ENCODE measurements at regions not wholly inside any gene's neighbourhood (a gene's known extent, or its start where the extent isn't known, plus 50 kb on each side); places are given as distances from the start of the nearest gene placed in this dataset.
A peak's percentile ranks its signal among the peaks of the same experiment; 100 is the strongest.

DNA sequence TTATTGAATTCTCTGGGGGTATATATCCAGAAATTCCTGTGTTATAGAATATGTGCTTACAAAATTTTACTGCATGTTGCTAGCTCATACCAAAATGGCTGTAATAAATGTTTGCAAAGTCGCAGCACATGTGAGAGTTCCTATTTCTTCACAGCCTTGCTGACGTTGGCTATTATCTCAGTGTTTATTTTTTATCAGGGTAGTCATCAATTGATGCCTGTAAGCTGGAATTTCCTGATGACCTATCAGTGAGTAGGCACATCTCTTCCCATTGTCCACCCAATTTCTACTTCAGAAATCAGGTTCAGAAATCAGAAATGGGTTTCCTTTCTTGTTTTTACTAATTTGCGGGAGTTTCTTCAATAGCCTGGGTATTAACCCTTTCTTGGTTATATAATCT lies 268.1 kb upstream of the FZD8 start:
- DNase-seq = no peak

DNA sequence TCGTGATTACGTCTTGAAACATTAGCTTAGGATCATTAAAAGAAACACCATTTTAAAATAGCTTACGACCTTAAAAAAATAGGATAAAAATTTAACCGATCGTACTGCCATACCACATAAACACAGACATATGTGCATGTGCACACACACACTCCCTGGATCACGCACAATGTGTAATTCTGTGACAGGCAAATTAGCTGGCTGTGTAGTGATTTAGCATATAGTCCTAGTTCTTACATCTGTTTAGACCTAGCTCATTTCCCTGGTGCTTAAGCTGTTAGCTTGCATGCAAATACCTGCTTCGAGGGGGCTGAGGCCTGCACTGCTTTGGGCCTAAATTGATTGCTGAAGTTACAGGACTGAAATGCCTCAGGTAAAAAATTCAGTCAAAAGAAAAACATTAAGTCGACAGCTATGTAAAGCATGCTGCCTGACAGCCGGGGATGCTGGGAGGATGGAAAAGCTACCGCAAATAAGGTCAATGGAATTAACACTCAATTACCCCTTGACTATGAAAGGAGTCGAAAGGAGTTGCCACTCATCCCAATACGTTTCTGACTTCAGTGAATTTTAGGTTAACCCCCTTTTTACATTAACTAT lies 267.1 kb upstream of the FZD8 start:
- DNase-seq = no peak

DNA sequence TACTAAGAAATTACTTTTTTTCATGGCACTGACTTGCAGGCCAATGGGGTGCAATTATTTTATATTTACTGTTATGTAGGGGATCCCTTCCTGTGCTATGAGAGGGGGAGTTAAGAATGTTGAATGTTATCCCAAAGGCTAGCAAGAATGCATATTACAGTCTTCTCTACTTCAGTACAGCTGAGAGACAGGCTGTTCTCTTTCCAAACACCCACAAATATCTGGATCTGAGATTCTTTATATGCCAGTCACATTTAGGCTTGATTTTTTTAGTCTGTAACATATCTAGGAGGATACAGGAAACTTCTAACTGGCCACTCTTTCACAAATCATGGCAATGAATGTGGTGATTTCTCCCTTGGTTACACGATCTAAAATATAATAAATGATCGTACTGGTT lies 266.4 kb upstream of the FZD8 start:
- no peak for DNase-seq

DNA sequence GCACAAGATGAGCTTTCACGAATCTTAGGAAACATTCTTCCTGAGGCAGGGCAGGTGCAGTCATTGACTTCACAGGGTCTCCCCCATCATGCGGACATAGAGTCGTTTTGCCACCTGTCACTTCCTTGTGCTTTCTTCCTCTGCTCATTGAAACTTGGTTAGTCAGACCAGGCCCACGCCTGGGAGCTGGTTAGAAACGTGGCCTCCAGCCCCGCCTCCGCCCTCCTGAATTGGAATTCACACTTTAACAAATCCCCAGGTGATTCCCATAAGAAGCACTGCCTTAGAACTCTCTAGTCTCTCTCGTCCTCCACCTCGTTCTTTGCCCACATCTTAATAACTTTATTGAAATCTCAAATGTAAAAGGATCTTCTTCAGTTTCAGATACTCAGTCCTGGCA lies 265.5 kb upstream of the FZD8 start:
- no peak for DNase-seq

DNA sequence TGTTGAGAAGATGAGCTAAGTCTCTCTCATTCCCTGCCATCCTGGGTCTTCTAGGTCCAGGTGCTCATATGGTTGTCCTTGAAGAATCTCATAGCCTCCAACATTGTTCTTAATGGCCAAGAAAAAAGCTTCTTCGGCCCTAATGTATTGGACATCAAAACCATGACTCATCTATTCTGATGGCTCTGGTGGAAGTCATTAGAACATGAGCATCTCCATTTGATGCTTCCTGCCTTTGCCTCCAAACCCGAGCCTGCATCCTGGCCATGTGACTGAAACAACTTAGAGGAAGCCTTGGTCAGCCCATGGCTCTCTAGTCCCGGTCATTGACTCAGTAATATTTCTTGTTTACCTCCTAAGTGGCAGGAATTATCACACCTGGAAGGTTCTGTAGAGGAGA lies 264.1 kb upstream of the FZD8 start:
- no peak for DNase-seq

DNA sequence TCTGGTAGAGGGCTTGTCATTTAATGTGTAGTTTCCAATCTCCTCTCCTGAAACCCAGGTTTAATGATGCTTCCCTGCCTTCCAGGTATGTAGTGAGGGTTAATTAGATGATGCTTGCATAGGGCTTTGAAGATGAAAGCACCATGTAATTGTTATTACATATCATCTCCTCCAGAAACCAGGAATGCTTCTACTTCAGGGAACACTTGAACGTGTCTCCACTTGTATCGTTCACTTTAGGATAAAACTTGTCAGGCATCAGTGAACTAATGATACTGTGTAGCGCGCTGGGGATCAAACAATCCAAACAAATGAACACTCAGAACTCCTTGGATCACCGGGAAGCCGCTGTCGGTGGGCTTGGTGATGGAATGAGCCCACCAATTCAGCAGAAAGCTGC lies 260.9 kb upstream of the FZD8 start:
- no peak for DNase-seq

DNA sequence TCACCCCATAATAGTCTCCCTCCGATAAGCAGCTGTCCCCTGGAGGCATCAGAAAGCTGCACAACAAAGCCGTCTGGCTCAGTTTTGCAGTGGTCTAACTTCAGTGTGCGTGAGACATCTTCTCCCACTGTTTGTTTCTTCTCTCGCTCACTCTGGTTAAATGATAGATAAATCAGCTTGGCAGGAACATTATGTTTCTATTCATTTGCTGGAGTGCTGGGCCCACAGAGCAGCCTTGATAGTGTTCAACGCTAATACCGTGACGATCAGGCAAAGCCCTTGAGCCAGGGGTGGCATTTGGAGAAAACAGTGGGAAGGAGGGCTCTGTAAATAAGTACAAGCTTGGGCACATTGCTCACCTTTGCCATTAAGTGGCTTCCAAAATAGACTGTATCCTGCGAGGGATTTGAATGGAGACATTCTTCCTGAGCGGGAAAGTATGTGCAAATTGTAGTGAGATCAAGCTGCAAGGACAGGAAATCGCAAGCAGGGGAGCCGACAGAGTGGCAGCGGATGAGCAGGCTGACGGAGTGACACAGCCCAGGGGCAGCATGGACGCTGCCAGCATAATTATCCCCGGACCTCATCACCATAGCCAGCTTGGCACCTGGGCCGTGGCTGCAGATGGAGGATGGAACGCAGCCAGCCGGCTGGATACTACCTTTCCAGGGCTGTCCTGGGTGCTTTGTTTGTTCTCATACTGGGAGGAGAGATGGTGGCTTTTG lies 256.8 kb upstream of the FZD8 start:
- no peak for DNase-seq

DNA sequence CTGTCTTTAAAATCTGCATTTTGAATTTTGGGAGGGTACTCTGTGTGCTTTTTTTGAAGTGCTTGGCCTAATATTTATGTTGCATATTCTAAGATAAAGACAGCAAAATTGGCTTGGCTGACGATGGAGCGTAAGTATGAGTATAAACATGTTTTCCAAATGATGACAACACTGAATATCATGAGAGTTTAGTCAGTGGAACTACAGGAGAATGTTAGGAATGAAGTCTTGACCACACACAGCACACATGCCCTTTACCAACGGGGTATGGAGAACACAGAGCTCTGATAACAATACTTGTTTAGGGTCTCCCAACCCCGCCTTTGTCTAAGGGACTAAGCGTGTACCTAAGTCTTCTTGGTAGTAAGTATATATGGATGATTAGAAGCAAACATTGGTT lies 253.9 kb upstream of the FZD8 start:
- DNase-seq = no peak

DNA sequence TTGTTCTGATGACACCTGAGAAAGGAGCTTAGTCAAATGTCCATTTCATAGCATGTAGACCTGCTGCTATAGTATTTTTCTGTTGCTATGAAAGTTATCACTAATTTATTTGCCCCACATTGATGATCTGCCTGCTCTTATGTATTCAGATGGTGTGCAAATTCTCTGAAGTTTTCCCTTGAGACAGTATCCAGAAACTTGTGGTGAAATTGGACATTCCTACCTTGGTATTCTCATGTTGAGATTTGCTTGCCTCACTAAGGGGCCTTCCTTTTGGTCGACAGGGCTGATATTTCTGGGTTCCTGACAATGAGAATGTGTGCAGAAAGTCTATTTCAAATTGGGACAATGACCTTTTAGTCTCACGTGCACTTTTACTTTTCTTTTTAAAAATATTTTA lies 253.2 kb upstream of the FZD8 start:
- no peak for DNase-seq

DNA sequence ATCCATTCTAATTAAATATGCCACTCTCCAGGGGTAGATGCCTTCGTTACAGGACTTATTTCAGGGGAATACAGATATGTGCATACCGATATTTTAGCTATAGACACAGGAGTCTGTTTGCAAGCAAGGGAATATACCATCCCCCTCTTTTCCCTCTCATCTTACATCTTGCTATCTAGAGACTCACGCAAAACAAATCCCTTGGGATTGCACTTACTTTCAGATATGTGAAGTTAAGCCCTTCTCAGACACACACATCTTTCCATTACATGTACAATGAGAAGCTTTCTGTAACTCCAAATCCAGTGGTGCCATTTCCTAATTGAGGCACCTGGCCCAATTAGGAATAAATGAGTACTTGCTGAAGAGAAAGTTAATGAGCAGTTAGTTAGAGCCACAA lies 250.4 kb upstream of the FZD8 start:
- DNase-seq = peak; percentile 13

DNA sequence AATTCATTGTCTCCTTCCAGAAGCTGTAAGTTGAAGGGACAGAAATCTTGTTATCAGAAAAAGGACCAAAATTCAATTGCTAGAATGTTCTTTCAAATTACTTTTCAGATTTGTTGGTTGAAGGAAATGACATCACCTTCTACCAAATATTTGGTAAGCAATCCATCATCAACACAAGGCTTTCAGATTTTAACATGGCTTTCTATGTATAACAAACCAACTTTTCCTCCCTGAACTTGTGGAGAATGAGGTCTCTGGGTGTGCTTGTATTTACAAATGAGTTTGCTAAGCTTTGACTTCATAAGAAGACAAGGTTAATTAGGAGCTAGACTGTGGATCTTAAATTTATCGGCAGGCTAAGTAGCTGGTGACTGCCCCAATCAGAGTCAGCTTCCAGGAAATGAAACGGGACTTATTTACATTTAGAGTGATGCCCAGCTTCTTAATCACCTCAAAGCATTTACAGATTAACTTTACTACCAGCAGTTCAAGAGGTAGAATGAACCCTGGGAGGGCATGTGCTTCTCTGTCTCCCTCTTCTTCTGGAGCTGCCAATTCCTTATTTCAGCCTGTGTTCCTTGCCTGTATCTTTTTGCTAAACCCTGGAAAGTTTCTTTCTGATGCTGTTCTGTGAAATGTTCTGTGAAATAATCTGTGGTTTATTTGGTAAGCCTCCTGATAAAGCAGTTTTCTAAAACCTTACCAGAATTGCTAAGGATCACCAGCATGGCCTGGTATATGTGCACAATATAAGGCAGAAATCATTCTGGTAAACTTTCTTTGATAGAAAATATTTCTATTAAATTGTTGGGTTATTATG lies 248.8 kb upstream of the FZD8 start:
- DNase-seq = no peak

DNA sequence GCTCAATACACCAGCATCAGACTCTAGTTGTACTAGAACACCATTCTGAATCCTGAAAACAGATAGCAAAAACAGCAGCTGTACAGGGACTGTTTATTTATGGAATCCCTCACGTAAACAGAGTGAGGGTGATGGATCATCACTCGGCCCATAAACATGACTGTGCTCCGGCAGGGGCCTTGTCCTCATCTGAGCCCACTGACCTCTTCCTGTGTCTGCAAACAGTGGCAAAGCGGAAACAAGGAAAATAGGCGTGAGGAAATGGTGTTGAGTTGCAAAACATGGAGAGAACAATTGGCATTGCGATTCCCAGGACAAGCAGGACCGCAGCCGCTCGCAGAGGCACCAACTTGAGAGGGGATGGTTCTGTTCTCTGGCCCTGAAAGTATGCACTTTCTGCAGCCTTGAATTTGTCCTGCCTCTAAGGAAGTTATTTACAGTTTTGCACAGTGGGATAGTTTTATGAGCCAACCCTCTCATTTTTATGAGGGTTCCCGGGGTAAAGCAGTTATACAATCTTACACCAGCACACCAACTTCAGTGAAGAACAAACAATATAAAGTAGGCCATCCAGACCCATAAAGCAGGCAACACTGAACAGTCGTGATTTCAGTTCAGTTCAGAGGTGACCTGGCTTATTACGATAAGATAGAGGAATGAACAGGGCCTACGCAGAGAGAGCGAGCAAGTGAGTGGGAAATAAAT lies 248.0 kb upstream of the FZD8 start:
- DNase-seq = no peak

DNA sequence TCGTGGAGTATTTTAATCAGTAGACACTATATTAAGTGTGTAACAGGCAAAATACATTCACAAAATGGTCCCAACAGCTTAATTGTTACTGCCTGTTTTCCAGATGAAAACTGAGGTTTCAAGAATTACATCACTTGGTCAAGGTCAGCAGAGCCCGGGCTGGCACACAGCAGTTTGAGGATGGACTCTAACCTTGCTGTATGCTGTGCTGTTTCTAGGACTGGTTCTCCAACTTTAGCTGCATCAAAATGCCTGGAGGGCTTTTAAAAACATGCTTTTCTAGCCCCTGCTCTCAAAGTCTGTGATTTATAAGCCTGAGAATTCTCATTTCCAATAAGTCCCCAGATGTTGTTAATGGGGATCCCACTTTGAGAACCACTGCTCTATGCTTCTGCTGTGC lies 247.1 kb upstream of the FZD8 start:
- no peak for DNase-seq

DNA sequence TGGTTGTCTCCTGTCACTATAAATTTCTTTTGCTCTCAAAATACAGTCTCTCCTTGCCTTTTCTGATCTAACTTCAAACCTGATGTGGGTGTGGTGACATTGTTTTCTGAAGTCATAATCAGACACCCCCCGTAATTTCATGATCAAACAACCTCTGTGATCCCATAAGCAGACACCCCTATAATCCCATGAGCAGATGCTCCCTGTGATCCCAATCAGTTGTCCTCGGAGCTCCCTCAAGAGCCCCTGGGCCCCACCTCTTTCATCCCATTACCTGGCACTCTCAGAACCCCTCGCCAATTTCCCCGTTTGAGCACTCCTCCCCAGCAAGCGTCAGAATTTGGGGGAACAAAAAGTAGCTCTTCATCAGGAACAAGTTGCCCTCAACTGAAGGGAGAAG lies 246.3 kb upstream of the FZD8 start:
- no peak for DNase-seq

DNA sequence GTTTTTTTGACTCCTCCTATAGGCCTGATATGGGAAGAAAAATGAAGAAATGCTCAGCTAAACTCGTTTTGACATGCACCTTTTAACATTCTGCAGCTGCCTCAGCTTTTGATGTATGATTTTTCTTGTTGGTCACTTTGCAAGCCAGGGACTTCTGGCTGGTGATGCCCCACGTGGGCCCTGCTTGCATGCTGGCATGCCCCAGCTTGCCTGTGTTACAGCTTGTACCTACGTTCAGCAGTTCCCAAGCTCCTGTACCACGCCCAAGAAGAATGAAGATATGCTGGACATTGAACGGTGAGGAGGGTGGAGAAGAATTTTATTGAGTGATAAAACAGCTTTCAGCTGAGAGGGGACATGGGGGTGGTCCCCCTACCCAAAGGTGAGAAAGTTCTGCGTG lies 245.6 kb upstream of the FZD8 start:
- DNase-seq = no peak

DNA sequence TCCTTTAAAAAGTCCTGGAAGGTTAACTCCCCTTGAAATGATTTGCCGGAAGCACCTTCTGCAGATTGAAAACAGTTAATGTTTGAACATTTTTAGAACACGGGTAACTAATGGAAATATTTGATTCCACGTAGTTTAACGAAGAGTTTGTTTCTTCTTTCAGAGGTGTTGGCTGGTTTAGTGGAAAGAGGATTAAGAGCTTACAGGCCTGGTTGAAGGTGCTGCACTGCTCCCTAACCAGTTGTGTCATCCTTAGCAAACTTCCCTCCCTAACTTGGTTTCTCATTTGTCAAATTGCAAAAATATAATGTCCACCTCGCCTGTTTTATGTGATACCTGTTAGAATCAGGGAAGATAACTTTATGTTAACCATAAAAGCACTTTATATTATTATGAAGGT lies 243.0 kb upstream of the FZD8 start:
- DNase-seq = no peak

DNA sequence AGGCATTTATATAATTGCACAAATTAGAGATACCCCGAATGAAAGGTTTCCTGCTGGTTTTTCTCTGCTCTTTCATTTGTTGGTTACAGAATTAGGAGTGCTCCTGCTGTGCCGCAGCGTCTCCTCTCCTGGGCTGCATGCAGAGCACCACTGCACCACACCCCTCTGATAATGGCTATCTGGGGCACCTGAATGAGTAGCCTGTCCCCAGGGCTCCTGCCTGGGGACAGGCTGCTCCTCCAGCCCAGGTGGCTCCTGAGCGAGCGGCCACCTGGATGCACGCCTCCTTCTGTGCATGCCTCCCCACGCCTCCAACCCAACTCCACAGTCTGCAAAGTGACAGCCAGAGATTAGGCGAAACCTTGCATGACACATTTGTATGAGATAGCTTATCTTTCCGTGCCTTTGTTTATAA lies 242.6 kb upstream of the FZD8 start:
- no peak for DNase-seq

DNA sequence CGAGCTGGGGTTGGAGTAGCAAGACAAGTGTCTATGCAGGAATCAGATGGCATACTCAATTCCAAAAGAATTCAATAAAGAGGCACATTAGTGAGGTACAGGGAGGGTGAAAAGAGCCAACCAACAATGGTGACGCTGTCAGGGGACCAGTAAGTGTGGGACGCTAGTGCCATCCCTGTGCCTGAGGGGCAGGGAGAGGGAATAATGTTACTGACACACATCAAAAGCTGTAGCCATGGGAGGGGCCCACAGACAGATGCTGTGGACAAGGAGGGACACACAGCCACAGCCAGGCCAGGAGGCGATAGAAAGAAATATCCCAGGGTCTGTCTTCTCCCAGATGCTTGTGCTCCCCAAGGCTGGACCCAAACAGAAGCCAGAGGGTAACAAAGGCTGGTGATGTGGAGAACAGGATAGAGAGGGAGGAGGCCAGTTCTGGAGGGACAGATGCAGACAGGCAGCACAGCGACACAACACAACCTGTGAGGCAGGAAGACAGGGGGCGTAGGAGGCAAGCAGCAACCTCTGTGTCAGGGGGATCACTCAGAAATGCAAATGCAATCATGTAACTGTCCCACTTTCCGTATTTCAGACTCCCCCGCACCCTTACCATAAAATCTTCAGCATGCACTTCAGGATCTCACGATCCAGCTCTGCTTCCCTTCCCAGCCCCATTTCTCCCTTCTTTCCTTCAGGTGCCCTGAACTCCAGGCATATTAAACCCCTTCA lies 240.5 kb upstream of the FZD8 start:
- DNase-seq = no peak

DNA sequence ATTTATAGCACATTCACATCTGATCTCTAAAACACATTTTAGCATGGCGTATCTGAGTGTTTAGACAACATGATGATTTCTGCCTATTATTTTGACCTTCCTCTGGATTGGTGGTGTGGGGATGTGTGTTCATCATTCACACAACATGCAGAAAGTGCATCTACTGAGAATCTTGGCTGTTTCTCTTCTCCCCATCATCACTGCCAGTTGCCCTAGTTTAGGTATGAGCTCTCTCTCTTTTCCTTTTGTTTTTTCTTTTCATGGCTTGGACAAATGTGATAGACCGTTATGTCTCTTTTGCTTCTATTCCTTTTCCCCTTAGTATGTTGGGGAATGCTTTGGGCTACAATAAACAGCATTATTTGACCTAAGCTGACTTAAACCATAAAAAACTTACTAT lies 239.2 kb upstream of the FZD8 start:
- no peak for DNase-seq

DNA sequence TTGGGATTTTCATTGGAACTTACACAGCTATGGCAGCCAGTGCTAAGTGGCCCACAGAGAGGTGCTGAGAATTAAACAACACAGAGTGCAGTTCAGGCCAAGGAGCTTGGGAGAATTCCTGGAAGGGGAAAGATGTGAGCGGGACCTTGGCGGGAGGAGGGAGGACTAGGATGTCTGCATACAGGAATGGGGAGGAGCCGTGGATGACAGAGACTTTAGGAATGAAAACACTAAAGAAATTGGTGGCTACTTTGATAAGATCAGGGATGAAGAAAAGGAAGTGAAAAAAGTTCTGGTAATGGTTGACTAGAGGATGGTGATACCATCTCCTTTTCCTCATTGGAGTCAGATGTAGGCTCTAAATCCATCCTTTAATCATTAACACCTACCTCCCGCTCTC lies 234.2 kb upstream of the FZD8 start:
- DNase-seq = no peak

DNA sequence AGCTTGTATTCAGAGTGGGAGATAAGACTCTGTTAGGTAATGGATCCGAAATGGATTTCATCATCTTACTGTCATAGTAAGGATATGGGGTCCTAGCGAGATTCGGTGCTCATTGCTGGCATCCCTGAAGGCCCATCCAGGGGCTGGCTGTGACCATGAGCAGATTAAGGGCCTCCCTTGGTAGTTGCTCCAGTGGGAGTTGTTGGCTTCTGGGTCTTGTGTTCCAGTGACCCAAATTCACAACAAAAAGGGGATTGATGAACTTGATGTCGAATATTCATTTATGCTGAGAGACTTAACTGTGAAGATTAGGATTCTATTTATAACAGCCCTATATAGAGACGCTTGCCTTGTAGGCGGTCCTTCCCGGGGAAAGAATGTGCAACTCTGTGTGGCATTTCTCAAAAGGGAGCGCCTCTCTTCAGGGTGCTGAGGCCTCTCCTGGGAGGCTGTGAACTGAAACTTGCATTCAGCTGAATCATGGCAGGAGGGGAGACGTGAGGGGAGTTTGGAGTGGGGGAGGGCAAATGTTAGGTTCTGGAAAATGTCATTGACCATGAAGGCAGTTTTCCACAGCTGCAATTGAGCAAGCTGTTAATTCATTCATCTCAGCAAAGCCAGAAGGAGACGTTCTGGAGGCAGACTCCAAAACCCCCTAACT lies 233.1 kb upstream of the FZD8 start:
- DNase-seq = no peak

DNA sequence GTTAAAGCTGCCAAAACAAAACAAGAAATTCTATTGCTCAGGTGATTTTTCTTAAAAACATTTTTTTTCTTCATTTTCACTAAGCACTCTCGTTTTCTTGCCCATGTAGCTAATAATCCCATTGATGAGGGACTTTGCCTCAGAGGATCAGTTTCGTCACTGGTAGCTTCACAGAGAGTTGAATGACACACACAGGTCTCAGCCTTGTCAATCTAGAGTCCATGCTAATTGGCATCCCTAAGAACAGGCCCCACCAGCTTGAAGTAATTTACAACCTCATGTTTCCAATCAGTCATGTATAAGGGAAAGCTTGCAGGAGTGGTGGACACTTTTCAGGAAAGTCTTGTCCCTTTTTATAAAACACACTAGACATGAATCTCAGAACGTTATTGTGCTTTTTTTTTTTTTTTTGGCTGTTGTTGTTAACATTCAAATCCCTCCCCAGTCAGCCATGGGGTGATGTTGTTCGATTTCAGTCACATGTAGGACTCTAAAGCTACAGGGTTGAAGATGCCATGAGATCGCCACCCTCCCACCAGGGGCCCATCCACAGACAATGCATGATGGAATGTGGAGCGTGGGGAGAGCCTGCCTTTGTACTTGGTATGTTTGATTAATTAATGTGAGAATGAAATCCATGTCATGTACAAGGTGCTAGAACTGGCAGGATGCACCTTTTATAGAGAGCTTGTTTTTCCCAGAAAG lies 232.4 kb upstream of the FZD8 start:
- no peak for DNase-seq

Measured in NCI-H2171 (cell line).